GM19324 (cell line): ENCODE measurements at regions not wholly inside any gene's neighbourhood (a gene's known extent, or its start where the extent isn't known, plus 50 kb on each side); places are given as distances from the start of the nearest gene placed in this dataset.
"Not testable (repeated sequence)": the region's sequence is repeated elsewhere in the genome, so short reads cannot be mapped to it uniquely, and the experiment has no call there.

Experiments
- ATAC-seq: cut with Tn5 transposase; IDR thresholded peaks from one replicate; pipeline ENCODE4 v1.9.1; 2021; ENCODE audit warnings: mild to moderate bottlenecking, moderate library complexity; ENCODE audit not compliant: unreplicated experiment, low FRiP score

DNA sequence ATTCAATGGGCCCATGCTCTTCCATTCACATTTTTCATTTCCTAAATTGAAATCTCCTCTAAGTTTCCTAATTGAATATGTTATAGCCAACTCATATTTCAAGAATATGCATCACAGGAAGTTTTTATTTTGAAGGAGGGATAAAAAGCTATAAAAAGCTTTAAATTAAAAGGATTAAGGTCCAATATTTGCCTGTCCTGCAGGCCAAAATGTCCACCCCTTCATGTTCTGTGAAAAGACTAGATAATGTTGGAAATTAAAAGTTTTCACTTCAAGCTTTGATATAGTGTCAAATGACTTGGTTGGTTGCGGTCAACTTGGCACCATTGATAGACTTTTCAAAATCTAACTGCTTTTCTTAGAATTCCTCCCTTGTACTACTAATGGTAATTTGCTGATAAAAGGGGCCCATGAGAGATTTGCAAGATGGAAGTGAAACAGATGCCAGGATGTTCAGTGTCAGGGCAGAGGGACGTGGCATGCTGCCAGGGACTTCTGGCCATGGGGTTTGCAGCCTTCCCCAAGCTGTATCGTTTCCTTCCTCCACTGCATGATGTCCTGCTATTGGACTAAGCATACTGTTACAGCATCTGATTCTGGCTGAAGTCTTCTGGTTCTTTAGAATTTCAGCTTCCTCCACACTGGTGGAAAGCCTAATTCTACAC lies 547.3 kb upstream of the MIR17HG start:
- no peak for ATAC-seq

DNA sequence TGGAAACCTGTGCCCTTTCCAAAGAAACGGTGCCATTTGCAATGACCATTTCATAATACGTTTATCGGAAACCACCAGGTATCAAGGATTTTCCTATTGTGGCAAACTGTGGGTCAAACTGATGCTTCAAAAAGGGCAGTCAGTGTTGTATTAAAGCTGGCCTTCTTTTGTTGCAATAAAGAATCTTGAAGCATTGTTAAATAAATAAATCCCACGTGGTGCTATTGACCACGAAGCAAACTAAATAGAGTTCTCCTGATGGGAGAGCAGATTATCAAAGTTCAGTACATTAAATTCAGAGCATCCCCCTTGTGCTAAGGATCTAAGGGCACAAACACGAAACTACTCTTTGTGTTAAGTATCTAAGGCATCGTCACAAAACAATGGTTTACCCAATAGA lies 545.9 kb upstream of the MIR17HG start:
- no peak for ATAC-seq

DNA sequence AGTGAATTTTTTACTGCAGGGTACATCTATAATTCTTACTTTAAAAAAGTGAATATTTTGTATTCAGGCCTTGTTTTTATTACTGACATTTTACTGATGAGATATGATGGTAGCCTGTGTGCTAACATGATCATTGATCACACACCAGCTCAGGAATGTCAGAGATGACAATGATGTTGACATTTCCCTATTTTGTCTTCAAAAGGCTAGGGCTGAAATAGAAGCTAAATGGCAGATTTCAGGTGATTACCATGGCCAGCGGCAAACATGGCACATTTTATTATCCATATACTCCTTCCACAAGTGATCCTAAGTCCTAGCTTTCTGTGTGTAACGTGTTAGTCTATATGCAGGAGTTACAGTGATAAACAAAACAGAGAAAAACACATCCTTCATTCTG lies 544.3 kb upstream of the MIR17HG start:
- no peak for ATAC-seq

DNA sequence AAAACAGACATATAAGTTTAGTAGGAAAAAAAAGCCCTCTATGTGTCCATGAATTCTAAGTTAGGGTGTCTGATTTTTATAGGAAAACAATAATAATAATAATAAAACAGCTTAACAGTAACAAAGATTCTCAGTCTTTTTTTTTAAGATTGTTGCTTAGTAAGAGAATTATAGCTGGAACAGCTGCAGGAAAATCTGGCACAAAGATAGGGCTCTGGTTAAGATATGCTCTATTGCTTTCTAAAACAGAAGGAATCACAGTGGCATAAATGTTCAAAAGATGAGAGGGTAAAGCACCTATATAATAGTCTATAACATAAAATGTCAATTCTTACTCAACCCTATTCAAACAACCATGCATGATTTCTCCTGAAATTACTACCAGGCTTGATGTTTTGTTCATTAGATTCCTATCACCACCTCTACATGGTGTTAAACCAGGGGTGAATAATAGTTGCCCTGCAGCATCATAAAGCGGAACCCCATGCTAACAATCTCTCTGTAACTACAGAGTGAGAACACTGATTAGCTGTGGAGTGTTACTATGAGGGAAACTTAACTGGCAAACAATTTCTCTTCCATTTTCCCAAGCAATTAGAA lies 541.4 kb upstream of the MIR17HG start:
- no peak for ATAC-seq

DNA sequence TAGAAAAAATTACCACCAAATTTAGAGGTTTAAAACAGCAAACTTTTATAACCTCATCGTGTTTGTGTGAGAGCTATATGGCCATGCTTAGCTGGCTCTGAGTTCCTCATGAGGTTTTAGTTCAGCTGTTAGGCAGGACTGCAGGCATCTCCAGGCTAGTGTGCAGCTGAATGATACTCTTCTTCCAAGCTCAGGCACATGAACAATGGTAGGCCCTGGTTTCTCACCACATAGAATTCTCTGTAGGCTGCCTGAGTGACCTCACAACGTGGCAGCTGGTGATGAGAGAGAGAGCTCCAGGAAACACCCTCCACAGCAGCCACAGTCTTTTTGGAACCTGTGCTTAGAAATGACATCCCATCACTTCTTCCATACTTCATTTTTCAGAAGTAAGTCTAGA lies 540.6 kb upstream of the MIR17HG start:
- no peak for ATAC-seq

DNA sequence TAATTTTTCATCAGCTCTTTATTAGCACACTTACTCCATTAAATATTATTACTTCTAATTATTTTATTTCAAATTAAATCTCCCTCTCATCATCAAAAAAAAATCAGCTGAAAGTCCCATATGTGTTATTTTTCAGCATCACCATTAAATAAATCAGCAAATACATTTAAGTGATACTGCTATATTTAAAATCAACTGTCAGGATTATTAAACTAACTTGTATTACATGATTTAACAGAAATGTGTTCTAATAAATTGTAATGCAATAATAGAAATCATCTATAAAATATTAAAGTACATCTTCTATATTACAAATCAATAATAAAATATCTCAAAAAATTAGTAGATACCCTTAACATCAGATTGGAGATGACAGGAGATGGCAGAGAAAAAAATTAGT lies 538.6 kb upstream of the MIR17HG start:
- no peak for ATAC-seq

DNA sequence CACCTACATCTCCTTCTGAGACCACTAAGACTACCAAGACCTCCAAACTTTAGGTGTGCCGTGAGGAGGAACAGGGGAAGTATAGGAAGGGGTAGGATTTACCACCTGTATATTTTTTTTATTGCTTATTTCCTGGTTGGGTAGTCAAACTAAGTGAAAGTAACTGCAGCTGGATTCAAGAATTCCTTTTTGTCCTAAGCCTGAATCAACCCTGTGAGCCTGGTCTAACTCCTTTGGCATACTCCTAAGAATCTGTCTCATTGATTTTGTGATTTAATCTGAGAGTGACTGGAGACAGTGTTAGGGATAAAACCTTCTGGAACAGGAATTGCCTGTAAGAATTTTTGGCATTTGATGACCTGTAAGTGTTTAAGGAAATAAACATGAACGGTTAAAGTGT lies 523.5 kb upstream of the MIR17HG start:
- no peak for ATAC-seq

DNA sequence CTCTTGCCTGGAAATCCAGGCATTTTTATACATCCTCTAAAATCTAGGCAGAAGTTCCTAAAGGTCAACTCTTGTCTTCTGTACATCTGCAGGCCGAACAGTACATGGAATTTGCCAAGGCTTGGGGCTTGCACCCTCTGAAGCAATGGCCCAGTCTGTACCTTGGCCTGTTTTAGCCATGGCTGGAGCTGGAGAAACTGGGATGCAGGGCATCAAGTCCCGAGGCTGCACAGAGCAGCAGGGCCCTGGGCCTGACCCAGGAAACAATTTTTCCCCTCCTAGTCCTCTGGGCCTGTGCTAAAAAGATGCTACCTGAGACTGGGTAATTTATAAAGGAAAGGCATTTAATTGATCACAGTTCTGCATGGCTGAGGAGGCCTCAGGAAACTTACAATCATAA lies 520.8 kb upstream of the MIR17HG start:
- ATAC-seq = no peak

DNA sequence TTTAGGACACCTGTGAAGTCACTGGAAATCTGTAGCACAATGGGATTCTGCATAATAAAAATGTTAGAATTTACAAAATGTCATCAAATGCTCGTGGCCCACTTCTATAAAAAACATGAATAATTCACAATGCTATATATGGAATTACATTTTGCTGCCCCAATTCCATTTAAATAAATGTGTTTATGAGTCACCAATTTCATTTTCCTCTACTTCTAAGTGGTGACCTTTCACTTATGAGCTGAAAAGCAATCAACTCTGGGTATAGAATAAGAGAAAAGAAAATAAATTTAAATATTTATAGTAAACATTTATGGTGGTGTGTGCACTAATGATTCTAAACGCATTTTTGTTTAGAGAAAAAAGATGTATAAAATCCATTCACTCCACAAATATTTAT lies 516.7 kb upstream of the MIR17HG start:
- ATAC-seq = no peak

DNA sequence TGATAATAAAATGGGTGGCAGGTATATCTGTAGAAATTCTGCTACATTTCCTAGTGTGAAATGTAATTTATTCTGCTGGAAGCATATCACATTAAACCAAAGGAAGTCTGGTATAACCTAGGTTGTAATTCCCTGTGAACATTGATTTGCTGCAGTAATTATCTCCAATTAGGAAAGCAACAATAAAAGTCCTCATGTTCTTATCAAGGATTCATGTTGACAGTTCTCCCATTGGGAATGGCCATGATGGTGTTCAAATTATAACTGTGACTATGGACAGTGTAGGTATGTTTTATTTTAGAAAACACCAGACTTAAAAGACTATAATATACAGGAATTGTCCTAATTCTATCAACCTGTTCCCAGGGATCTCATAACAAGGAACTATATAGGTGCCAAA lies 513.5 kb upstream of the MIR17HG start:
- ATAC-seq = no peak

DNA sequence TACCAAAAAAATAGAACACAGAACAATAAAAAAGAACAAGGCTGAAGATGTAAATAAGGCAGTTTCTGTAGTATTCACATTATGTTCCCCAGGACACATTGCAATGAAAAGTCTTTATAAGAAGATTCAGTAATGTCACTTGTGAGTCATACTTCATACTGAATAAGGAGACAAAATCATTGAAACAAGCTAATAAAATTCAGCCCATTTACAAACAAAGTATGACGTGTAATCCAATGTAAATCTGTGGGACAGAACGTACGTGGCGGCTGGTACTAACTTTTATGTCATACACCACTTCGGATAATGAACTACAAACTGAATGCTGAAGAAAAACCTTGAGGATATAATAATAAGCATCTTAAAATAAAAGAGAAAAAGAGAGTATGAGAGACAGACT lies 512.8 kb upstream of the MIR17HG start:
- ATAC-seq = no peak

DNA sequence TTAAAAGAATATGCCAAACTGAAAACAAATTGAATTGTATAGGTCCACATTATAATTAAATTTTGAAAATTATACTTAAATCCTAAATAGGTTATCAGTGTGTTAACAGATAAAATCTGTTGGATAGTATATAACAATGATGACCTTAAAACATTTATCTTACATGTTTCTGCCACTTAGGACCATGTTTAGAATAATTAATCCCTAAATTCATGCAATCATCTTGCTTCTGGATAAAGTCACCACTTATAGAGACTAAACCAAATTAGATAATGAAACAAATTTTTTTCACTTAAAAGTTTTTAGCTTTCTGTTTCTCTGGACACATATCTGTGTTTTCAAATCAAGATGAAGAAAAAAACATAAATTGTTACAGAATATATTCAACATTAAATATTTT lies 511.7 kb upstream of the MIR17HG start:
- ATAC-seq = no peak

DNA sequence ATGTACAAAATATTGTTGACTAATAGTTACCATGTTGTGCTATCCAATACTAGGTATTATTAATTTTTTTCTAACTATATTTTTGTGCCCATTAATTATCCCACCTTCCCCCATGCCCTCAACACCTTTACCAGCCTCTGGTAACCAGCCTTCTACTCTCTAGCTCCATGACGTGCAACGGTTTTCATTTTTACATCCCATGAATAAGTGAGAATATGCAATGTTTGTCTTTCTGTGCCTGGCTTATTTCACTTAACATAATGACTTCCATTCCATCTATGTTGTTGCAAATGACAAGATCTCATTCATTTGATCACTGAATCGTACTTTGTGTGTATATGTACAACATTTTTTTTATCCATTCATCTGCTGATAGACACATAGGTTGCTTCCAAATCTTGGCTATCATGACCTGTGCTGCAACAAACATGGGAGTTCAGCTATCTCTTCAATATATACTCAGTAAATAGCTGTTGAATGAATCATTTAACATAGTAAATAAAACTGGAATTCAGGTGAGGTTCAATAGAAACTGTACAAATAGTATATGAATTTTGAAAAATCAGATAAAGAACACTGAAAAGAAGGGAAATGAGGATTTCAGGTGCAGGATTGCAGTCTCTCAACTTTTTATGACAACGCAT lies 509.0 kb upstream of the MIR17HG start:
- no peak for ATAC-seq

DNA sequence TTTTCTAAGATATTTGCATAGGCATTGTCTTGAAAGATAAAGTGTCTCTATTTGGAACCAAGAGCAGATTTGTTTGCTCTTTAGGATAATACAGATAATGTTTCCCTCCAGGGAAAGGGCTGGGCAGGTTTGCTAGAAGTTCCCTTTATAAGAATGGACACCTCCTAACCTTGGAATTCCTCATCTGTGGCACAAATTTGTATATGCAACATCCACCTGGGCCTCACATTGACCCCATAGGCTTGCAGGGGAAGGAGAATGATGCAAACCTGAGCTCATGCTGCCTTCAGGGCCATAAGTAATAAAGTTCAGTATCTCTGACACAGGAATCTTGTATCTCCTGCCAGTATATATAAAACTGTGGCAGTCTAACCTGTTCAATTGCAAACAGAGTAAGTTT lies 508.4 kb upstream of the MIR17HG start:
- no peak for ATAC-seq

DNA sequence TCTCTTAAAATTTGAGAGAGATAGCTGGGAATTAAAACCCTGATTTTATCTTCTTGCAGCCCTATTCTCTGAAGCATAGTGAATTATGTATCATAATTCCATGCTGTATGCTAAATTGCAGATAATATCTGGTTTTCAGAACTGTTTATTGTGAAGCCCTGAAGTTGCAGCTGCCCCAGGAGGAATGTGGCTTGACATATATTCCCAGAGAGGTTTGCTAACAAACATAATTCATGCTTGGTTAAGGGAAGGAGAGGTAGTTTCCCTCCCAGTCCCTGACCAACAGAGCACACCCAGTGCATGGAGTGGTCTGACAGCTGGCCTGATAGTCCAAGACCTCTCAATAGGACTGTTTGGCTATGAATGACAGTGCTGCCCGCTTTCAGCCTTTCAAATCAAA lies 500.6 kb upstream of the MIR17HG start:
- ATAC-seq = no peak

DNA sequence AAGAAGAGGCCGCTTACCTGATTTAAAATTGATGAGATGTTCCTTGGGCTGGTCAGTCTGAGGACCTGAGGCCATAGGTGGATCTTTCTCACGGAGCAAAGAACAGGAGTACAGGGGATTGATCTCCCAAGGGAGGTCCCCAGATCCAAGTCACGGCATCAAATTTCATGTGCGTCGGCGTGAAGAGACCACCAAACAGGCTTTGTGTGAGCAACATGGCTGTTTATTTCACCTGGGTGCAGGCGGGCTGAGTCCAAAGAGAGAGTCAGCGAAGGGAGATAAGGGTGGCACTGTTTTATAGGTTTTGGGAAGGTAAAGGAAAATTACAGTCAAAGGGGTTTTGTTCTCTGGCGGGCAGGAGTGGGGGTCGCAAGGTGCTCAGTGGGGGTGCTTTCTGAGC lies 493.8 kb upstream of the MIR17HG start:
- not testable (repeated sequence) for ATAC-seq

DNA sequence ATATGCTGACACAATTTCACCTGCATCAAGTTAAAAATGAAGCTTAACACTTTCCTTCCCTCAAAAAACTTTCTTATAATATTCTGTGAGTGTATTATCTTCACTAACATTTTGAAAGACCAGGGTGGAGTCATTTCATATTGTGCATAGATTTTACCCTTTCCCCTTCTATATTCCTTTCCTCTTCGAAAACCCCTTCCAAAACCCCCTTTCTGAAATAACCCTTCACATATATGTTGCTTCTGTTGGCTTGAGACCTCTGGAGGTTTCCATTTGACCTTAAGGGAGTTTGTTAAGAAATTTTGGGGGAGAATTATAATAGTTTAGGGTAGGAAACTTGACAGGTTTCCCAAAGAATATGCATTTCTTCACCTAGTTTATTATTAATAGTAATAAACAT lies 489.6 kb upstream of the MIR17HG start:
- ATAC-seq = no peak

DNA sequence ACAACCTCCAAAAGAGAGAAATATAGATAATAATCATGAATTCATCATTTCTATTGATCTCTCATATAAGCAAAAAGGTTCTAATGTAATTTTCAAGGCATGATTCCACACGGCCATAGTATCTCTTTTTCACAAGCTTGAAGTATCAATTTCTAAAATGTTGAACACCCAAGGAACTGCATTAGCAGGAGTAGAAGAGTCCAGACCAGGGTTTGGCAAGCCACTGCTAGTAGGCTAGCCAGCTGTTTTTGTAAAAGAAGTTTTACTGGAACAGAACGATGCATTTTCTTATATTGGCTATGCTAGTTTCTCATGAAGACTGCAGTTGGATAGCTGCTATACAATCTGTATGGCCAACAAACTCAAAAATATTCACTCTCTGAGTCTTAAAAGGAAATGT lies 481.5 kb upstream of the MIR17HG start:
- no peak for ATAC-seq

DNA sequence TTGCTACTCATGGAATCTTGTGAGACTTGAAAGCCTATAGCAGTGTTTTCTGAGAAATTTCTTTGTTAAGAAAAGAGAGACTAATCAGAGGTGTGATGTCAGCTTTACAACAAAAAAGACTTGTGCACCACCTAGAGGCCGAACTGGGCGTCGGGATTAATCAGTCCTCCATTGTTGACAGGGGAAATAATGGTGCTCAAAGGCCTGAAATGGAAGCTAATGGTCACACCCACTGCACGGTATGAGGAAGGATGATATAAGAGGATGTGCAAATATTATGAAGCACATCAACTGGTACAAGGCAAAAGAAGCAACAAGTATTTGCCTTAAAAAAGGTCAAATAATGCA lies 480.2 kb upstream of the MIR17HG start:
- peak; percentile 83 for ATAC-seq

DNA sequence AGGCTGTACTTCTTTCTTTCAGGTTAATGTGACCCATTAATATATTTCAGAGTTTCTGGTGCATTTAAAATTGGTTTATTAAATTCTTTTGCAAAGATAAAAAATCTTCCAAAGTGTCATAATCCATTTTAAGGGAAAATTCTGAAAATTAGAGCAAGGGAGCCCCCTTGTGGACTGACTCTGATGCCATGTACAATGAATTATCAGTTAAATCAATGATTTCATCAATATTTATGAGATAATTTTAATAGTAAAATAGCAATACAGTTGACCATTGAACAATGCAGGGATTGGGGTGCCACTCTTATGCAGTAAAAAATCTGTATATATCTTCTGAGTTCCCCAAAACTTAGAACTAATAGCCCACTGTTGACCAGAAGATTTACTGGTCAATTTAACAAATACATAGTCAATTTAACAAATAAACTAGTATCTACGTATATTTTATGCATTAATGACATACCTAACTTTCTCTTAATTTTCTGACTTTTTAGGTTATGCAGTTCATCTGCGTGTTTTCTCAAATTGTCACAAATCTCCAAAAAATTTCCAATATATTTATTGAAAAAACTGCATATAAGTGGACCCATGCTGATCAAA lies 479.1 kb upstream of the MIR17HG start:
- no peak for ATAC-seq

DNA sequence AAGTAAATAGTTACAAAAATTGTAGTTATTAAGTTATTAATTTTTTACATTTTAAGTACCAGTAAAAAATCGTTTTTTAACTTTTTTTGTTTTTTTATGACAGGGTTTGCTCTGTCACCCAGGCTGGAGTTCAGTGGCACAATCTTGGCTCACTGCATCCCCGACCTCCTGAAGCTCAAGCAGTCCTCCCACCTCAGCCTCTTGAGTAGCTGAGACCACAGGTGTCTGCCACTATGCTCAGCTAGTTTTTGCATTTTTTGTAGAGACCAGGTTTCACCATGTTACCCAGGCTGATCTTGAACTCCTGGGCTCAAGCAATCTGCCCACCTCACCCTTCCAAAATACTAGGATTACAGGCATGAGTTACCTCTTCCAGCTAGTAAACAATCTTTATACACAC lies 477.9 kb upstream of the MIR17HG start:
- no peak for ATAC-seq

DNA sequence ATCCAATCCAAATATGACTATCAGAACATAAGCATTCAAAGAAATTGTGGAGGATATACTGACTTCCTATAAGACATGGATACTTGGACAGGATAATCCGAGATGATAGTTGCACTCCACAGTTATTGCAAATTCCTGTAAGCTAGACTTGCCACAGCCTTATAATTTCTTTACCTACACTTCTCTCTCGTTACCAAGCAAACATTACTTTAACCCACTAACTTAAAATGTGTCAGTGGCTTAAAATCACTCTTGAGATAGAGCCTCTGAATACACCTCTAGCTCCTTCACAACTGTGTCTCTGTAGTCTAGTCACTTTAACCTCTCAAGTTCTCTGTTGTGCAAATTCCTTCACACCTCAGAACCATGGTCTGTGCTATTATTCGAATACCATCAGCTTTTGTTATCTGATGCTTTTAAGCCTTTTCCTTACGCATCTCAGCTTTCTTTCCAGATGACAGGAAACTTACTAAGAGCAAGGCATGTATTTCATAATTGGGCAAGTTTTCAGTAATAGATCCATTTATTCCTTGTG lies 474.9 kb upstream of the MIR17HG start:
- no peak for ATAC-seq
